ENCODE measurements at regions not wholly inside any gene's neighbourhood (a gene's known extent, or its start where the extent isn't known, plus 50 kb on each side); places are given as distances from the start of the nearest gene placed in this dataset.

DNA sequence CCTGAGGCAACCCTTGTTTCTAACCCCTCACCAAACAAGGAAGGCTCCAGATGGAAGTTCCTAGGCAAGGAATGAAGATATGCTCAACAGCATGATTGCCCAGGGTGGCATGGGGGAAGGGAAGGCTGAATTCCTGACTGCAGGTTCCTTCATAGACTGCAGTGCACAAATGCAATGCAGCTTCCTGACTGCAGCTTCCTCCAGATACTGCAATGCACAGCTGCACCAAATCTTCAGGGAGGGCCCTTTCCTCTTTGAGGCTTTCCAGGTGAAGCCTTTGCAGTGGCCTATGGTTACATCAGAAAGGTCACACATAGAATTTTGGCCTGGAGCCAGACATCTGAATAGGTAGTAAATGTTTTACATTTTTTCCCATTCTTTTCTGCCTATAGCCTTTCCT, 58.8 kb upstream of the DYNAP start:
- DNase-seq (ENCODE audit: low spot score) = no peak

DNA sequence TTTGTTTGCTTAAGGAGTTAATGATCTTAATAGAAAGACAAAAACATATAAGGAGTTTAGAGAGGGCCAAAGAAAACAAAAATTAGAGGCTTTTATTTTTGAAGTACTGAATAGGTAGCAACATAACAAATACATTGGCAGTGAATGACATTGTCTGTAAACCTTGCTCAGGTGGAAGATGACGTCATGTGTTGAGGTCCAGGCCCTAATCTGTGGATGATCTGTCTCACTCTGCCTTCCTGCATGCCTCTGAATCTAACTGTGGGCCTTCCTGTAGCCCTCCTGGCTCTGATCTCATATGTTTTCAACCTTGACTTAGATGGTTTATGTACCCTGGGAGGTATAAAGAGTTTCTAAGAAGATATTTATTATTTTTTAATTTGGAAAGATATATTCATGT, 58.1 kb upstream of the DYNAP start:
- no peak for DNase-seq (ENCODE audit: low spot score)
